NB4 (cell line): ENCODE measurements at regions not wholly inside any gene's neighbourhood (a gene's known extent, or its start where the extent isn't known, plus 50 kb on each side); places are given as distances from the start of the nearest gene placed in this dataset.
"Not testable (repeated sequence)": the region's sequence is repeated elsewhere in the genome, so short reads cannot be mapped to it uniquely, and the experiment has no call there.

Experiments used
- CTCF ChIP-seq: IDR thresholded peaks from one replicate; pipeline ENCODE4 v1.5.1; 2012; ENCODE audit warnings: low read depth, low read length
- MYC ChIP-seq: IDR thresholded peaks from 2 replicates; pipeline ENCODE4 v1.6.1; 2011; ENCODE audit warnings: low read depth, low read length
- POLR2A ChIP-seq: IDR thresholded peaks from 2 replicates; pipeline ENCODE4 v1.6.1; 2011; ENCODE audit warnings: mild to moderate bottlenecking; ENCODE audit not compliant: insufficient read length; ENCODE audit errors: extremely low read depth

GRCh38 chr1:199031170-199031569, 392.3 kb downstream of the PTPRC start:
- TF ChIP-seq CTCF, POLR2A, MYC: not testable (repeated sequence)
